H1 (cell line): ENCODE measurements at regions not wholly inside any gene's neighbourhood (a gene's known extent, or its start where the extent isn't known, plus 50 kb on each side); places are given as distances from the start of the nearest gene placed in this dataset.

Source experiments
- CTCF ChIA-PET: fragments of 300-600 bp; sonication (Branson Sonifier 250); formaldehyde crosslinking; loops from one replicate; lab custom pipeline; 2021; ENCODE audit not compliant: partially characterized antibody; lab: Charles Lee
- POLR2A ChIA-PET: fragments of 300-600 bp; sonication (Branson Sonifier 250); formaldehyde crosslinking; loops from one replicate; lab custom pipeline; 2021; ENCODE audit warnings: inconsistent platforms; ENCODE audit not compliant: partially characterized antibody; lab: Charles Lee
- DNase-seq, 2 experiments: peaks; one replicate each; pipeline versions ENCODE4 v3.0.0 to v3.0.0-alpha.2; 2010 to 2022; ENCODE audit warnings: low spot score in 2 of 2, low read depth in 1 of 2, mixed read lengths in 1 of 2
- FAIRE-seq: peaks from 2 replicates; lab custom pipeline; 2011; peaks lifted over from hg19 to GRCh38; lab: Jason Lieb, UNC
- H2AFZ ChIP-seq: 2 replicates; pipeline ENCODE4 v1.8.1; 2012; ENCODE audit warnings: low read length, inconsistent platforms
- H2AK5ac ChIP-seq: 2 replicates; pipeline ENCODE4 v1.6.1; 2013; ENCODE audit warnings: low read depth, low read length
- H2BK120ac ChIP-seq: replicated peaks from 2 replicates; pipeline ENCODE3; 2013; ENCODE audit warnings: low read depth, low read length, inconsistent platforms
- H2BK12ac ChIP-seq: 2 replicates; pipeline ENCODE4 v1.6.1; 2013; ENCODE audit warnings: low read depth, low read length
- H2BK15ac ChIP-seq: 2 replicates; pipeline ENCODE4 v1.6.1; 2013; ENCODE audit warnings: low read length
- H2BK20ac ChIP-seq: 2 replicates; pipeline ENCODE4 v1.6.1; 2013; ENCODE audit warnings: low read length
- H2BK5ac ChIP-seq: 2 replicates; pipeline ENCODE4 v1.6.1; 2013; ENCODE audit warnings: low read depth, low read length
- H3K14ac ChIP-seq: 2 replicates; pipeline ENCODE4 v1.6.1; 2013; ENCODE audit warnings: inconsistent platforms; ENCODE audit not compliant: insufficient read length
- H3K18ac ChIP-seq: 2 replicates; pipeline ENCODE4 v1.6.1; 2013; ENCODE audit warnings: low read length; ENCODE audit errors: extremely low read depth
- H3K23ac ChIP-seq: 2 replicates; pipeline ENCODE4 v1.6.1; 2013; ENCODE audit warnings: inconsistent platforms; ENCODE audit not compliant: insufficient read length
- H3K23me2 ChIP-seq: 2 replicates; pipeline ENCODE4 v1.6.1; 2013; ENCODE audit warnings: low read depth, low read length
- H3K27ac ChIP-seq: 2 replicates; pipeline ENCODE4 v1.6.1; 2011; ENCODE audit warnings: low read depth, low read length, inconsistent platforms
- H3K27me3 ChIP-seq, 4 experiments: replicated peaks in 1 of 4; 1 replicate in 1 of 4; 2 replicates in 3 of 4; pipeline versions ENCODE4 v1.6.1 to v1.8.1; 2011 to 2013; ENCODE audit warnings: low read length in 3 of 4, mild to moderate bottlenecking in 3 of 4, inconsistent platforms in 2 of 4, mixed read lengths in 2 of 4, moderate library complexity in 1 of 4; ENCODE audit not compliant: control insufficient read depth in 3 of 4, insufficient read depth in 3 of 4; ENCODE audit errors: extremely low read depth in 1 of 4
- H3K36me3 ChIP-seq, 4 experiments: 2 replicates each; pipeline versions ENCODE4 v1.6.1 to v1.8.1; 2011 to 2013; ENCODE audit warnings: mild to moderate bottlenecking in 4 of 4, low read length in 3 of 4, moderate library complexity in 2 of 4, control low read depth in 1 of 4, inconsistent platforms in 1 of 4; ENCODE audit not compliant: insufficient read depth in 4 of 4, control insufficient read depth in 2 of 4
- H3K4ac ChIP-seq: replicated peaks from 2 replicates; pipeline ENCODE3; 2013; ENCODE audit warnings: low read length, low read depth, mixed read lengths, inconsistent platforms; ENCODE audit not compliant: insufficient read length
- H3K4me1 ChIP-seq, 4 experiments: replicated peaks in 1 of 4; 1 replicate in 1 of 4; 2 replicates in 3 of 4; pipeline versions ENCODE4 v1.6.1 to v1.8.1; 2011 to 2013; ENCODE audit warnings: low read length in 3 of 4, inconsistent platforms in 2 of 4, mixed read lengths in 1 of 4; ENCODE audit not compliant: insufficient read depth in 4 of 4, control insufficient read depth in 3 of 4
- H3K4me2 ChIP-seq, 2 experiments: 2 replicates each; pipeline versions ENCODE4 v1.6.1 to v1.8.1; 2011 to 2013; ENCODE audit warnings: low read depth in 2 of 2, low read length in 2 of 2, control low read depth in 1 of 2, inconsistent platforms in 1 of 2, mild to moderate bottlenecking in 1 of 2; ENCODE audit not compliant: insufficient read depth in 1 of 2
- H3K4me3 ChIP-seq, 4 experiments: fragments of 200-600, 300-600 bp in 1 of 4; sonication (generic), shearing (Covaris generic), sonication (Bioruptor Twin) in 1 of 4; 2 replicates each; pipeline versions ENCODE4 v1.5.1 to v1.8.1; 2011 to 2016; ENCODE audit warnings: low read length in 4 of 4, low read depth in 3 of 4, control low read depth in 2 of 4, inconsistent platforms in 2 of 4, mild to moderate bottlenecking in 2 of 4, mixed read lengths in 1 of 4, moderate library complexity in 1 of 4; ENCODE audit not compliant: insufficient read depth in 2 of 4; ENCODE audit errors: extremely low read depth in 1 of 4
- H3K56ac ChIP-seq: replicated peaks from 2 replicates; pipeline ENCODE3; 2013; ENCODE audit warnings: low read depth, mild to moderate bottlenecking, mixed read lengths, low read length, inconsistent platforms; ENCODE audit not compliant: insufficient read length
- H3K79me1 ChIP-seq: 2 replicates; pipeline ENCODE4 v1.6.1; 2013; ENCODE audit warnings: low read depth, low read length, control low read depth
- H3K79me2 ChIP-seq, 2 experiments: 2 replicates each; pipeline versions ENCODE4 v1.6.1 to v1.8.1; 2012 to 2013; ENCODE audit warnings: low read length in 2 of 2, mild to moderate bottlenecking in 2 of 2, inconsistent platforms in 1 of 2; ENCODE audit not compliant: insufficient read depth in 2 of 2, control insufficient read depth in 1 of 2
- H3K9ac ChIP-seq, 4 experiments: replicated peaks in 1 of 4; 1 replicate in 1 of 4; 2 replicates in 3 of 4; pipeline versions ENCODE4 v1.6.1 to v1.8.1; 2011 to 2013; ENCODE audit warnings: low read depth in 3 of 4, low read length in 3 of 4, control low read depth in 2 of 4, mild to moderate bottlenecking in 2 of 4, moderate library complexity in 2 of 4, inconsistent platforms in 1 of 4; ENCODE audit errors: extremely low read depth in 1 of 4
- H3K9me3 ChIP-seq, 2 experiments: 2 replicates each; pipeline versions ENCODE4 v1.6.1 to v1.8.1; 2012 to 2013; ENCODE audit warnings: mild to moderate bottlenecking in 2 of 2, moderate library complexity in 2 of 2, control low read depth in 1 of 2, inconsistent platforms in 1 of 2, low read depth in 1 of 2, low read length in 1 of 2, mixed read lengths in 1 of 2; ENCODE audit not compliant: insufficient read depth in 2 of 2
- H4K20me1 ChIP-seq, 2 experiments: replicated peaks in 1 of 2; 2 replicates each; pipeline versions ENCODE3 to v1.8.1; 2011 to 2013; ENCODE audit warnings: inconsistent platforms in 2 of 2, low read length in 2 of 2, mild to moderate bottlenecking in 1 of 2; ENCODE audit not compliant: insufficient read depth in 2 of 2, control insufficient read depth in 1 of 2
- H4K5ac ChIP-seq: 2 replicates; pipeline ENCODE4 v1.6.1; 2013; ENCODE audit warnings: low read length, low read depth, mixed read lengths, inconsistent platforms; ENCODE audit not compliant: insufficient read length
- H4K8ac ChIP-seq: 2 replicates; pipeline ENCODE4 v1.8.0; 2013; ENCODE audit warnings: mild to moderate bottlenecking, moderate library complexity, low read length, inconsistent platforms; ENCODE audit not compliant: insufficient read depth; ENCODE audit errors: extremely low read depth
- H4K91ac ChIP-seq: replicated peaks from 2 replicates; pipeline ENCODE3; 2013; ENCODE audit warnings: low read length, mixed read lengths, inconsistent platforms; ENCODE audit not compliant: insufficient read length
- CEBPB ChIP-seq: IDR thresholded peaks from 2 replicates; pipeline ENCODE4 v1.6.1; 2012; ENCODE audit warnings: low read depth, low read length
- POU5F1 ChIP-seq: IDR thresholded peaks from 2 replicates; pipeline ENCODE4 v1.6.1; 2011; ENCODE audit warnings: low read depth, mild to moderate bottlenecking, low read length, moderate library complexity
- RAD21 ChIP-seq, 2 experiments: IDR thresholded peaks in 1 of 2; conservative IDR thresholded peaks in 1 of 2; 2 replicates each; pipeline ENCODE4 v1.6.1; 2011; ENCODE audit warnings: low read depth in 2 of 2, low read length in 2 of 2, improper control_type of control experiment in 1 of 2, inconsistent platforms in 1 of 2, mild to moderate bottlenecking in 1 of 2, moderate library complexity in 1 of 2
- TAF7 ChIP-seq: optimal IDR thresholded peaks from 2 replicates; pipeline ENCODE3; 2011; ENCODE audit warnings: low read depth, mild to moderate bottlenecking, inconsistent platforms, low read length, moderate library complexity, borderline replicate concordance
- WGBS, 2 experiments: shearing (Covaris generic) in 1 of 2; methylation state at CpG; one replicate each; pipeline versions ENCODE4 v1.1.6 to v1.1.7; 2013 to 2015; ENCODE audit warnings: low lambda C conversion rate in 2 of 2, mixed read lengths in 2 of 2, inconsistent platforms in 1 of 2, low coverage in 1 of 2, missing lambda C conversion rate in 1 of 2; ENCODE audit not compliant: insufficient replicate concordance in 2 of 2, insufficient coverage in 1 of 2, insufficient read length in 1 of 2; ENCODE audit errors: extremely low coverage in 1 of 2, missing lambda C conversion rate in 1 of 2; 5-methylcytosine and 5-hydroxymethylcytosine counted together

GRCh38 chr2:17149945-17150344 is 368.3 kb downstream of the RAD51AP2 start:
- WGBS, 2 experiments, result 90% methylated on average over 4 of the region's 4 CpGs; no CpG with 5 or more reads in 1 of the 2 experiments
- Histone ChIP-seq H2BK120ac (no peak overlapping the region), H4K8ac (no peak overlapping the region), H3K14ac (no peak overlapping the region), H3K9ac (no peak overlapping the region), H3K4me1 (peaks cover 0 to 3% (median 0%) of the 10 kb centered on the region in 4 experiments; a peak in 2 of 7 replicates), H2BK20ac (no peak overlapping the region), H3K36me3 (no peaks in the 10 kb centered on the region), H3K18ac (no peak overlapping the region), H4K91ac (no peak overlapping the region), H3K4me3 (no peak overlapping the region), H3K23me2 (no peaks in the 10 kb centered on the region; the same call in 1 of the 2 replicates), H3K79me1 (no peaks in the 10 kb centered on the region), H2BK12ac (no peak overlapping the region), H2BK5ac (no peak overlapping the region), H3K27me3 (no peaks in the 10 kb centered on the region), H3K27ac (no peak overlapping the region)
- CTCF ChIA-PET, result interaction anchor here (0.6 to 5.6 kb wide), 9 partner anchors 8 to 378 kb away, joined by 3 to 27 read pairs (median 4); no protein-coding TSS in a partner anchor
- TF ChIP-seq TAF7 (no peak), CEBPB (no peak), POU5F1 (no peak), RAD21 (IDR thresholded peaks at IDR 0.05 in 1 of 2, conservative IDR thresholded peaks at IDR 0.05 in 1 of 2; ENCODE audit: low read depth in 2 of 2, low read length in 2 of 2) (no peak)
- TF ChIP-seq, all 59 proteins: peak for 0
- Histone ChIP-seq H2BK15ac (no peak overlapping the region), H4K20me1 (no peaks in the 10 kb centered on the region), H3K4me2 (no peak overlapping the region), H2AK5ac (no peak overlapping the region), H3K56ac (no peak overlapping the region), H2AFZ (no peak overlapping the region), H3K79me2 (no peaks in the 10 kb centered on the region), H3K23ac (no peak overlapping the region), H3K9me3 (no peaks in the 10 kb centered on the region), H3K4ac (no peak overlapping the region), H4K5ac (no peak overlapping the region)
- FAIRE-seq (no peak), DNase-seq (no peak)
- POLR2A ChIA-PET, result no interaction called here
